ENCODE measurements at regions not wholly inside any gene's neighbourhood (a gene's known extent, or its start where the extent isn't known, plus 50 kb on each side); places are given as distances from the start of the nearest gene placed in this dataset.

- Histone ChIP-seq H3K9ac (no peak overlapping the region), H3K4me3 (ENCODE audit: low read depth in 2 of 2, low read length in 1 of 2) (no peak overlapping the region), H3K9me3 (no peaks in the 10 kb centered on the region), H3K4me2 (no peak overlapping the region), H3K79me2 (ENCODE audit: insufficient read depth) (no peaks in the 10 kb centered on the region), H3K27me3 (ENCODE audit: insufficient read depth) (no peaks in the 10 kb centered on the region), H3K9me2 (no peaks in the 10 kb centered on the region), H2AFZ (ENCODE audit: low read depth) (no peak overlapping the region), H3F3A (replicated peaks; ENCODE audit: insufficient read depth) (peaks cover 3% of the 10 kb centered on the region), H3K4me1 (ENCODE audit: control insufficient read depth in 1 of 2, insufficient read depth in 2 of 2, low read depth in 1 of 2, low read length in 1 of 2) (peaks cover 0 to 10% of the 10 kb centered on the region in 2 experiments; a peak in 2 of 4 replicates), H3K36me3 (replicated peaks in 1 of 2; ENCODE audit: control insufficient read depth in 1 of 2, insufficient read depth in 2 of 2, low read length in 1 of 2) (no peaks in the 10 kb centered on the region), H3K27ac (ENCODE audit: low read depth in 2 of 2, low read length in 1 of 2) (no peak overlapping the region), H4K20me1 (ENCODE audit: insufficient read depth) (no peaks in the 10 kb centered on the region)
- CTCF ChIA-PET = interaction anchor here (1.0 kb wide), 1 partner anchor 211 kb away, joined by 3 read pairs; no protein-coding TSS in a partner anchor
- no peak for DNase-seq
- TF ChIP-seq, protein P1, sequence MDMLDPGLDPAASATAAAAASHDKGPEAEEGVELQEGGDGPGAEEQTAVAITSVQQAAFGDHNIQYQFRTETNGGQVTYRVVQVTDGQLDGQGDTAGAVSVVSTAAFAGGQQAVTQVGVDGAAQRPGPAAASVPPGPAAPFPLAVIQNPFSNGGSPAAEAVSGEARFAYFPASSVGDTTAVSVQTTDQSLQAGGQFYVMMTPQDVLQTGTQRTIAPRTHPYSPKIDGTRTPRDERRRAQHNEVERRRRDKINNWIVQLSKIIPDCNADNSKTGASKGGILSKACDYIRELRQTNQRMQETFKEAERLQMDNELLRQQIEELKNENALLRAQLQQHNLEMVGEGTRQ (IDR thresholded peaks at IDR 0.05; ENCODE audit: borderline replicate concordance, low read depth, low read length) = no peak
- TF ChIP-seq TCF12 (IDR thresholded peaks at IDR 0.05) (no peak), NFIC (IDR thresholded peaks at IDR 0.05; ENCODE audit: borderline replicate concordance) (no peak), GATA2 (CRISPR knock-in tag; IDR thresholded peaks at IDR 0.05) (no peak)
- 71% methylated on average over 4 of the region's 4 CpGs for WGBS (ENCODE audit: low lambda C conversion rate)
- POLR2A ChIA-PET = no interaction called here
Measured at GRCh38 chr14:58849601-58850000, 211.8 kb downstream of the DACT1 start.

DNA sequence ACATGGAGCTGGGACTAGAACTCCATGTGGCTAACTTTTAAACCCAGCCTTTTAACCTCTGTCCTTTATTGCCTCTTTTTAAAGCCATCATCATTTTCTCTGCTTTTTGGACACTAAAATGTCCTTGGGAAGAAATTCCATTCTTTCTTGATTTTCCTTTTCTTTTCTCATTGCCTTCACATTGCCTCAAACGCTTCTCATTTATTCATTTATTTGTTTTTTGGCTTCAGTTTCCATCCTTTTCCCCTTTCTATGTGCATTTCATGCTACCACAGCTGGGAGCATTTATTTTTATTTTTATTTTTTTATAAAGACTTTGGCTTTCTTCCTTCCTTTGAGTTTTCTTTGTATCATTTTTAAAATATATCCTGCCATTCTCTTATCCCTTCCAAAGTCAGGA is 212.2 kb downstream of the DACT1 start:
- H3K27me3 ChIP-seq (ENCODE audit: insufficient read depth) = no peaks in the 10 kb centered on the region
- ChIA-PET CTCF (interaction anchor here (1.0 kb wide), 1 partner anchor 211 kb away, joined by 3 read pairs; no protein-coding TSS in a partner anchor), POLR2A (no interaction called here)
- peaks cover 0 to 6% of the 10 kb centered on the region in 2 experiments; a peak in 2 of 4 replicates for H3K4me1 ChIP-seq (ENCODE audit: control insufficient read depth in 1 of 2, insufficient read depth in 2 of 2, low read depth in 1 of 2, low read length in 1 of 2)
- H3K27ac ChIP-seq (ENCODE audit: low read depth in 2 of 2, low read length in 1 of 2) = no peak overlapping the region
- H3K9ac ChIP-seq = no peak overlapping the region
- no peak overlapping the region for H3K4me3 ChIP-seq (ENCODE audit: low read depth in 2 of 2, low read length in 1 of 2)
- no peaks in the 10 kb centered on the region for H3K36me3 ChIP-seq (replicated peaks in 1 of 2; ENCODE audit: control insufficient read depth in 1 of 2, insufficient read depth in 2 of 2, low read length in 1 of 2)
- peaks cover 3% of the 10 kb centered on the region for H3F3A ChIP-seq (replicated peaks; ENCODE audit: insufficient read depth)
- H4K20me1 ChIP-seq (ENCODE audit: insufficient read depth) = no peaks in the 10 kb centered on the region
- H2AFZ ChIP-seq (ENCODE audit: low read depth) = no peak overlapping the region
- no peaks in the 10 kb centered on the region for H3K79me2 ChIP-seq (ENCODE audit: insufficient read depth)
- no peaks in the 10 kb centered on the region for H3K9me2 ChIP-seq
- WGBS (ENCODE audit: low lambda C conversion rate) = 87% methylated on average over 1 of the region's 1 CpG
- no peaks in the 10 kb centered on the region for H3K9me3 ChIP-seq
- H3K4me2 ChIP-seq = no peak overlapping the region
- no peak for DNase-seq
- TF ChIP-seq, protein P2, sequence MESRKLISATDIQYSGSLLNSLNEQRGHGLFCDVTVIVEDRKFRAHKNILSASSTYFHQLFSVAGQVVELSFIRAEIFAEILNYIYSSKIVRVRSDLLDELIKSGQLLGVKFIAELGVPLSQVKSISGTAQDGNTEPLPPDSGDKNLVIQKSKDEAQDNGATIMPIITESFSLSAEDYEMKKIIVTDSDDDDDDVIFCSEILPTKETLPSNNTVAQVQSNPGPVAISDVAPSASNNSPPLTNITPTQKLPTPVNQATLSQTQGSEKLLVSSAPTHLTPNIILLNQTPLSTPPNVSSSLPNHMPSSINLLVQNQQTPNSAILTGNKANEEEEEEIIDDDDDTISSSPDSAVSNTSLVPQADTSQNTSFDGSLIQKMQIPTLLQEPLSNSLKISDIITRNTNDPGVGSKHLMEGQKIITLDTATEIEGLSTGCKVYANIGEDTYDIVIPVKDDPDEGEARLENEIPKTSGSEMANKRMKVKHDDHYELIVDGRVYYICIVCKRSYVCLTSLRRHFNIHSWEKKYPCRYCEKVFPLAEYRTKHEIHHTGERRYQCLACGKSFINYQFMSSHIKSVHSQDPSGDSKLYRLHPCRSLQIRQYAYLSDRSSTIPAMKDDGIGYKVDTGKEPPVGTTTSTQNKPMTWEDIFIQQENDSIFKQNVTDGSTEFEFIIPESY (IDR thresholded peaks at IDR 0.05; ENCODE audit: borderline replicate concordance, low read depth) = no peak
- TF ChIP-seq, protein P3, sequence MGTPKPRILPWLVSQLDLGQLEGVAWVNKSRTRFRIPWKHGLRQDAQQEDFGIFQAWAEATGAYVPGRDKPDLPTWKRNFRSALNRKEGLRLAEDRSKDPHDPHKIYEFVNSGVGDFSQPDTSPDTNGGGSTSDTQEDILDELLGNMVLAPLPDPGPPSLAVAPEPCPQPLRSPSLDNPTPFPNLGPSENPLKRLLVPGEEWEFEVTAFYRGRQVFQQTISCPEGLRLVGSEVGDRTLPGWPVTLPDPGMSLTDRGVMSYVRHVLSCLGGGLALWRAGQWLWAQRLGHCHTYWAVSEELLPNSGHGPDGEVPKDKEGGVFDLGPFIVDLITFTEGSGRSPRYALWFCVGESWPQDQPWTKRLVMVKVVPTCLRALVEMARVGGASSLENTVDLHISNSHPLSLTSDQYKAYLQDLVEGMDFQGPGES (IDR thresholded peaks at IDR 0.05; ENCODE audit: low read depth, low read length) = no peak
- TF ChIP-seq RAD21 (IDR thresholded peaks at IDR 0.05; ENCODE audit: low read length) = no peak
- TF ChIP-seq, protein P4, sequence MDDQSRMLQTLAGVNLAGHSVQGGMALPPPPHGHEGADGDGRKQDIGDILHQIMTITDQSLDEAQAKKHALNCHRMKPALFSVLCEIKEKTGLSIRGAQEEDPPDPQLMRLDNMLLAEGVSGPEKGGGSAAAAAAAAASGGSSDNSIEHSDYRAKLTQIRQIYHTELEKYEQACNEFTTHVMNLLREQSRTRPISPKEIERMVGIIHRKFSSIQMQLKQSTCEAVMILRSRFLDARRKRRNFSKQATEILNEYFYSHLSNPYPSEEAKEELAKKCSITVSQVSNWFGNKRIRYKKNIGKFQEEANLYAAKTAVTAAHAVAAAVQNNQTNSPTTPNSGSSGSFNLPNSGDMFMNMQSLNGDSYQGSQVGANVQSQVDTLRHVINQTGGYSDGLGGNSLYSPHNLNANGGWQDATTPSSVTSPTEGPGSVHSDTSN (IDR thresholded peaks at IDR 0.05) = no peak
- no peak for TF ChIP-seq TAF1 (IDR thresholded peaks at IDR 0.05; ENCODE audit: borderline replicate concordance, low read depth, low read length)
- no peak for TF ChIP-seq POLR2AphosphoS5 (IDR thresholded peaks at IDR 0.05; ENCODE audit: low read depth, low read length)
- no peak for TF ChIP-seq TEAD4 (IDR thresholded peaks at IDR 0.05; ENCODE audit: borderline replicate concordance, insufficient read depth)
- no peak for TF ChIP-seq RXRA (IDR thresholded peaks at IDR 0.05; ENCODE audit: borderline replicate concordance, low read depth)
- no peak for TF ChIP-seq CHD2 (IDR thresholded peaks at IDR 0.05; ENCODE audit: low read length, partially characterized antibody)
- no peak for TF ChIP-seq NFIC (IDR thresholded peaks at IDR 0.05; ENCODE audit: borderline replicate concordance)
- TF ChIP-seq, protein P5, sequence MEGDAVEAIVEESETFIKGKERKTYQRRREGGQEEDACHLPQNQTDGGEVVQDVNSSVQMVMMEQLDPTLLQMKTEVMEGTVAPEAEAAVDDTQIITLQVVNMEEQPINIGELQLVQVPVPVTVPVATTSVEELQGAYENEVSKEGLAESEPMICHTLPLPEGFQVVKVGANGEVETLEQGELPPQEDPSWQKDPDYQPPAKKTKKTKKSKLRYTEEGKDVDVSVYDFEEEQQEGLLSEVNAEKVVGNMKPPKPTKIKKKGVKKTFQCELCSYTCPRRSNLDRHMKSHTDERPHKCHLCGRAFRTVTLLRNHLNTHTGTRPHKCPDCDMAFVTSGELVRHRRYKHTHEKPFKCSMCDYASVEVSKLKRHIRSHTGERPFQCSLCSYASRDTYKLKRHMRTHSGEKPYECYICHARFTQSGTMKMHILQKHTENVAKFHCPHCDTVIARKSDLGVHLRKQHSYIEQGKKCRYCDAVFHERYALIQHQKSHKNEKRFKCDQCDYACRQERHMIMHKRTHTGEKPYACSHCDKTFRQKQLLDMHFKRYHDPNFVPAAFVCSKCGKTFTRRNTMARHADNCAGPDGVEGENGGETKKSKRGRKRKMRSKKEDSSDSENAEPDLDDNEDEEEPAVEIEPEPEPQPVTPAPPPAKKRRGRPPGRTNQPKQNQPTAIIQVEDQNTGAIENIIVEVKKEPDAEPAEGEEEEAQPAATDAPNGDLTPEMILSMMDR (IDR thresholded peaks at IDR 0.05) = no peak
- no peak for TF ChIP-seq GATA2 (CRISPR knock-in tag; IDR thresholded peaks at IDR 0.05)
- TF ChIP-seq NRF1 (IDR thresholded peaks at IDR 0.05; ENCODE audit: low read depth, low read length) = no peak
- TF ChIP-seq JUND (IDR thresholded peaks at IDR 0.05) = no peak
- no peak for TF ChIP-seq EZH2phosphoT487 (IDR thresholded peaks at IDR 0.05; ENCODE audit: borderline replicate concordance, low read depth)
- TF ChIP-seq, protein P1 (IDR thresholded peaks at IDR 0.05; ENCODE audit: borderline replicate concordance, low read depth, low read length) = no peak
